ENCODE measurements at regions not wholly inside any gene's neighbourhood (a gene's known extent, or its start where the extent isn't known, plus 50 kb on each side); places are given as distances from the start of the nearest gene placed in this dataset.

- peak; percentile 16 for DNase-seq
Measured at GRCh38 chr17:77266891-77267341, 126.1 kb downstream of the SEC14L1 start.

DNA sequence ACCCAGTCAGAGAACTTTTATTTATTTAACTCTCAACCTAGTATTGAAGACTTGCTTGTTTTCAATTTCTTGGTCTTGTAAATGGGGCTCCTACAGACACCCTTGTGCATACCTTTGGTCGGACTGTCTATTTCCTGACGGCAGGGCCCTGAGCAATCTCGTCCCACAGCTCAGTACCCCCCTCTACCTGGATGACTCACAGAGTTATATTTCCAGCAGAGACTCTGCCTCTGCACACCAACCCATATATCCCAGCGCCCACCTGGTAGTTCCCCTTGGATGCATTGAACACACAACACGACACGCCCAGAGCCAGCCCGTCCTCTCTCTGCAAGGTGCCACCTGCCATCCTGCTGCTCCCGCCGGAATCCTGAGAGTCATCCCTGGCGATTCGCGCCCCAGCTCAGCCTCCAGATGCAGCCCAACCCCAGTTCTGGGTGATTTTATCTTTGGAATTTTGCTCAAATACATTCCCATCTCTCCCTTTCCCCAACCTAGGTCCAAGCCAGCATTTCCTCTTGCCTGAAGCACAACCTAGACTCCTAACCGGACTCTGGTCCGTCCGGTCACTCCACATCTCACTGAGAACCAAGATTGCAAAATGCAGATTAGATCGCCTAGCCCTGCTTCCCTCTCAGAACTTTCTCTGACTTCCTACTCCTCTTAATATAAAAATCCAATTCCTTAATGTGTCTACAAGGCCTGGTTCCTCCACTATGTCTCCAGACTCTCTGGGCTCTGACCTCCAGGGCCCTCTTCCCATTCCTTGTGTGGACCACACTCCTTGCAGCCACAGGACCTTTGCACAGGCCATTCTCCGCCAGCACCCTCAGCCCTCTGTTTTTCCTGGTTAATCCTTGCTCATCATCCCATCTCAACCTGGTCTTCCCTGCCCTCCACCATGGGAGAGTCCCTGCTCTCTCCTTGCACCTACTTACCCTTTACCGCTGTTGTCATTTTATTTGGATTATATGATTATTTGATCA lies 129.2 kb downstream of the SEC14L1 start:
- DNase-seq = no peak

- no peak for DNase-seq
Measured at GRCh38 chr17:77271411-77271810, 130.6 kb downstream of the SEC14L1 start.

GRCh38 chr17:77273397-77274085 lies 132.8 kb downstream of the SEC14L1 start:
- DNase-seq = no peak

- DNase-seq = no peak
Measured at GRCh38 chr17:77274096-77274845, 133.5 kb downstream of the SEC14L1 start.

DNA sequence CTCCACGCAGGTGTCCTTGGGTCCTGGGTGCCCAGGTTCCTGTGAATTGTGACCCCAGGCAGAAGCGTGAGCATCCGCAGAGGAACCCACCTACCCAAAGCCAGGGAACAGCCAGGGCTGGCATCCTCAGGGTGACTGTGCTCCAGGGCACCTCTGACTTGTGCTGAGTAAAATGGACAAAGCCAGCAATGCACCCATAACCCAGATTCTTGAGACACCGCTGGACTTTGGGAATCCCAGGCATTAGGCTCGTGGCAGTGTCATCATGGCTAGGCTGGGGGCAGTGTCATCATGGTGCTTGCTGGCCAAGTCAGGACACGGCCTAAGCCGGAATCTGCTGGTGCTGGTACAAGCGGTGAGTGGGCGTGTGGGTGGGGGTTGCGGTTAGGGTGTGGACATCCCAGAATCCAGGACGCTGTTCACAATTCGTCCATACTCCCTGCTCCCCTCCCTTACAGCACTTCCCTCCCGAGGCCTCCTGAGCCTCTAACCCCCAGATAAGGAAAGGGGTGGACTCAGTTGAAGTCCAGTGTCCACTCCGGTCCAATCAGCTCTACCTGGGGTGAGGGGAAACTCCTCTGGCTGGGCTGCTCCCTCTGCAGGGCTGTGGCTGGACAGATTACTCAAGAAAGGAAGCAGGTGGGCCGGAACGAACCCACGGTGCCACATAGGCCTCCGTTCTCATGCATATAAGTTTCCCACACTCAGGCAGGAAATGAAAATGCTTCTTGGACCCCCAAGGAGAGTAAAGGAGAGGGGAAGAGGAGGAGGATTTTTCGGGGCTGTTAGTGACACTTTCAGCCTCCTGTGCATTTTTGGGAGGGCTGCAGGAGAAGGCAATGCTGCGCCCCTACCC lies 138.9 kb downstream of the SEC14L1 start:
- DNase-seq = no peak

- DNase-seq = no peak
Measured at GRCh38 chr17:77280304-77281121, 139.7 kb downstream of the SEC14L1 start.

GRCh38 chr17:77281122-77281903 lies 140.5 kb downstream of the SEC14L1 start:
- DNase-seq = peak; percentile 37

DNA sequence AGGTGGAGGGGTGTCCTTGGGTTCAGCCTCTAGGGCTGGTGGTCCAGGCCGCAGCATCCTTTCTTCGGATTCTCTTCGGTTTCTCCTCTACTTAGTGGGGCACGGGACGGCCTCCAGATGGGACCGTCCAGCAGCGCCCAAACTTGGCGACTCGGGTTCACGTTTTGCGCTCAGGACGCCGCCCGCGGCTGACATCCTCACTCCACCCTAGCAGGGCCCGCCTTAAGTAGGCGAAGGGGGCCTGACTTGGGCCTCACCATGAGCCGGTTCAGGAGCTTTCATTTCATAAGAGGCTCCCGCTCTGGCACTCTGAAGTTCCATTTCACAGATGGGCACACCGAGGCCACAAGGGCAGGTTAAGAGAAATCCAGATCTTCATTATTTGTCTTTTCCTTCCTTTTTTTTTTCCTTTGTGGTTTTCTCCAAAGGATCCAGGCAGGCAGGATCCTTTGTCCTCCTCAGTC lies 141.2 kb downstream of the SEC14L1 start:
- no peak for DNase-seq

GRCh38 chr17:77282524-77283515 lies 142.1 kb downstream of the SEC14L1 start:
- no peak for DNase-seq

- no peak for DNase-seq
Measured at GRCh38 chr17:77284023-77284617, 143.4 kb downstream of the SEC14L1 start.

DNA sequence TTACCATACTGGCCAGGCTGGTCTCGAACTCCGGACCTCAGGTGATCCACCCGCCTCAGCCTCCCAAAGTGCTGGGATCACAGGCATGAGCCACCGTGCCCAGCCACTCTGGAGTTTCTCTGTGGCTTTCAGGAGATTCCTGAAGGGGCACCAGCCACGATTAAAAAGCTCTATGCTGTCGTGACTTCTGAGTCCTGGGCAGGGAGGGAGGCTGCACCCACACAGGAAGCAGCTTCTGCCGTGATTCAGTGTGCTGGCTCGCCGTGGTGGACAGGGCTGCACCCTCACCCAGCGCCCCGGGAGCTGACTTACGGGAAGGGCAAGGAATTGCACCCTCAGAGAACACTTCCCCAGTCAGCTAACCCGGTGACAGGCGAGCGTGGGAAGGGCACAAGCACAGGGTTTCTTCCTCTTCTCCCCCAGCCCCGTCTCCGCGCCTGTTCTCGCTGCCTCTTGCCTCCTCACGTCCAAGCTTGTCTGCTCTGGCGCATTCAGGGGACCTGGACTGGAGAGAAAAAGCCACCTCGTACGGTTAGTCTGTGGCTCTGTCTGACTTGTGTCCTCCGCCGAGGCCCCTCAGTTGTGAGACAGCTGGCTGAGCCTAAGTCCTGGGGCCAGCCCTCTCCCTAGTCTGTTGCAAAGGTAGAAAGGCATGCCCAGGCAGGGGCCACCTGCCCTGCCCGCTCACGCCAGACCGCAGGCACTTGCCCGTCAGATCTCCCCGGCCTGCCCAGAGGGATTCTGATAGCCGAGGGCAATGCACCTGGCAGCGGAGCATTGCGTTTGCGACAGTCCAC lies 145.0 kb downstream of the SEC14L1 start:
- no peak for DNase-seq

- DNase-seq = no peak
Measured at GRCh38 chr17:77286391-77286640, 145.5 kb downstream of the SEC14L1 start.

DNA sequence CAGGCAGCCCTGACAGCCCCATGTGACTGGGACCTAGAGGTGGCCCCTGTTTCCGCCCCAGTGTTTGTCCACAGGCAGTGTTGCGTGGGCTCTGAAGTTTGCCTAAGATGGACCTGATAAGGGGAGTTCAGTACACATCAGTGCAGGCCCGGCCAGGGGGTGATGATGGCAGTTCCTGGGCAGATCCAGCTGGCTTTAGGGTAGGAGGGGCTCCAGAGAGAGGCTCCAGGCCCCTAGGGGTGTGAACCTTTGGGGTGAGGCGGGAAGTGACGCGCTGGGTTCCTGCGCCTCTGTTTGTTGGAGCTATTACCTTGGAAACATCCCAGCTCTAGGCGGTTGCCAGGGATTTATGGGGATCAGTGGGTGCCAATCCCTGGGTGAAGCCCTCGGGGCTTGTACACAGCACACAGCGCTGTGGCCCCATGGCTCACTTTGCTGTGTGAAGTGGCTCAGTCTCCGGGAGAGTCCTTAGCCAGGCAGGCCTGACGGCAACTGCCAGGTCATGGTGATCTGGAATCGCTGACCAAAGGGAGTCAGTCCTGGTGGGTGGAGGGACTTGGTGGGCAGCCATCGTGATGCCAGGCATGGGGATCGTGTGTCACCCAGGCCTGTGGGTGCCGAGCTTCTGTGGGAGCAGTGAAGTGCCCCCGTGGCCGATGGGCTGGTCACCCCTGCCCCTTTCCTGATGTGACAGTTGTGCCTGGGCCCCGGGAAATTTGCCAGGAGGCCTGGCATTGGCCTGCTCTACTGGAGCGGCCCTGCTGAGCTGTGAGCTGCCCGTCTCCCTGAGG lies 146.1 kb downstream of the SEC14L1 start:
- no peak for DNase-seq

GRCh38 chr17:77287432-77288068 lies 146.8 kb downstream of the SEC14L1 start:
- DNase-seq = no peak

- no peak for DNase-seq
Measured at GRCh38 chr17:77288115-77288619, 147.4 kb downstream of the SEC14L1 start.

All from activated CD4-positive, alpha-beta T cell treated with anti-CD3 and anti-CD28 coated beads, Interleukin-2, Interleukin-6, amounts not matched to agents 100 ng/mL and 50 ng/mL, durations not matched to agents 16 hours and 8 hours (primary cell).